Prostate gland (tissue), 2 donors: ENCODE measurements at regions not wholly inside any gene's neighbourhood (a gene's known extent, or its start where the extent isn't known, plus 50 kb on each side); places are given as distances from the start of the nearest gene placed in this dataset.
A peak's percentile ranks its signal among the peaks of the same experiment; 100 is the strongest.

Experiments used
- DNase-seq: peaks from one replicate; pipeline ENCODE4 v3.0.0-alpha.2; 2019; ENCODE audit warnings: low spot score
- H3K27ac ChIP-seq, 2 donors: fragments of 200-600 bp; sonication (generic); 2 replicates each; pipeline ENCODE4 v1.5.1; 2017 to 2019
- H3K27me3 ChIP-seq: fragments of 200-600 bp; sonication (generic); replicated peaks from 2 replicates; pipeline ENCODE4 v1.5.1; 2019; ENCODE audit not compliant: insufficient read depth
- H3K36me3 ChIP-seq, 2 donors: fragments of 200-600 bp; sonication (generic); 1 replicate in 1 of 2; 2 replicates in 1 of 2; pipeline versions ENCODE4 v1.5.1 to v1.8.1; 2017 to 2019
- H3K4me1 ChIP-seq: fragments of 200-600 bp; sonication (generic); replicated peaks from 2 replicates; pipeline ENCODE4 v1.5.1; 2019
- H3K4me3 ChIP-seq, 2 donors: fragments of 200-600 bp; sonication (generic); 2 replicates each; pipeline ENCODE4 v1.5.1; 2017 to 2019
- H3K9me3 ChIP-seq: fragments of 200-600 bp; sonication (generic); 2 replicates; pipeline ENCODE4 v1.5.1; 2017
- POLR2A ChIP-seq: fragments of 450-650 bp; IDR thresholded peaks from one replicate; pipeline ENCODE4 v1.6.1; 2016; ENCODE audit warnings: antibody characterized with exemption, mild to moderate bottlenecking
- POLR2AphosphoS5 ChIP-seq: sonication (generic); formaldehyde crosslinking; IDR thresholded peaks from one replicate; pipeline ENCODE4 v1.6.1; 2017; ENCODE audit warnings: antibody characterized with exemption
- WGBS: methylation state at CpG from one replicate; pipeline ENCODE4 v1.1.5; 2018; 5-methylcytosine and 5-hydroxymethylcytosine counted together
- intact Hi-C: fragments of 100-400 bp; cut with DNase I; formaldehyde crosslinking; loops from one replicate; pipeline ENCODE4 v1.14.2; 2022
- TF ChIP-seq, protein P1 (sequence below), 4 experiments: fragments of 200-600 bp in 2 of 4; fragments of 450-650 bp in 2 of 4; sonication (generic) in 2 of 4; IDR thresholded peaks; 1 replicate in 3 of 4; 2 replicates in 1 of 4; pipeline ENCODE4 v1.5.1; 2016 to 2019; ENCODE audit warnings: antibody characterized with exemption in 4 of 4, mild to moderate bottlenecking in 2 of 4, moderate library complexity in 2 of 4

DNA sequence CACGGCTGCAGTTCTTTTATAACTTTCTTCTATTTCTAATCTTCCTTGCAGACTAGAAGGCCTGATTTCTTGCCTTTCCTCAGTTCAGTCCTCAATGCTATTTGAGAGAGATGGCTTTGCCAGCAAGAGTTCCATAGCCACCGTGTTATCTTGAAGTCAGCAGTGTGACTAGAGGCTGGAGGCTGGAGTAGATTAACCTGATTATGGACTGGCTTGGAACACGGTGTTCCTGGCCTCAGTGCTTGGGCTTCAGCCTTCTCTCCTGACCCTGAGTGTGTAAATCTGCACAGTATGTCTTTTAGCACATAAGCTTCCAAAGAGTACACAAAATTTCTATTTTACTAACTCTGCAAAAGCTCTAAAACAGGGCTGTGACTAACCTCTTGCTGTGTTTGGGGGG is 61.4 kb downstream of the CCDC54 start:
- H3K4me1 ChIP-seq = no peaks in the 10 kb centered on the region
- H3K36me3 ChIP-seq = no peaks in the 10 kb centered on the region
- intact Hi-C loops = loop anchor here (10.0 kb wide), 1 partner anchor 246 kb away; no protein-coding TSS in a partner anchor
- H3K4me3 ChIP-seq = no peak overlapping the region
- TF ChIP-seq, protein P1, sequence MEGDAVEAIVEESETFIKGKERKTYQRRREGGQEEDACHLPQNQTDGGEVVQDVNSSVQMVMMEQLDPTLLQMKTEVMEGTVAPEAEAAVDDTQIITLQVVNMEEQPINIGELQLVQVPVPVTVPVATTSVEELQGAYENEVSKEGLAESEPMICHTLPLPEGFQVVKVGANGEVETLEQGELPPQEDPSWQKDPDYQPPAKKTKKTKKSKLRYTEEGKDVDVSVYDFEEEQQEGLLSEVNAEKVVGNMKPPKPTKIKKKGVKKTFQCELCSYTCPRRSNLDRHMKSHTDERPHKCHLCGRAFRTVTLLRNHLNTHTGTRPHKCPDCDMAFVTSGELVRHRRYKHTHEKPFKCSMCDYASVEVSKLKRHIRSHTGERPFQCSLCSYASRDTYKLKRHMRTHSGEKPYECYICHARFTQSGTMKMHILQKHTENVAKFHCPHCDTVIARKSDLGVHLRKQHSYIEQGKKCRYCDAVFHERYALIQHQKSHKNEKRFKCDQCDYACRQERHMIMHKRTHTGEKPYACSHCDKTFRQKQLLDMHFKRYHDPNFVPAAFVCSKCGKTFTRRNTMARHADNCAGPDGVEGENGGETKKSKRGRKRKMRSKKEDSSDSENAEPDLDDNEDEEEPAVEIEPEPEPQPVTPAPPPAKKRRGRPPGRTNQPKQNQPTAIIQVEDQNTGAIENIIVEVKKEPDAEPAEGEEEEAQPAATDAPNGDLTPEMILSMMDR (IDR thresholded peaks at IDR 0.05) = no peak
- peak; percentile 48 for TF ChIP-seq POLR2AphosphoS5
- WGBS = 35% methylated on average over 3 of the region's 3 CpGs
- H3K9me3 ChIP-seq = no peaks in the 10 kb centered on the region
- H3K27ac ChIP-seq = peak overlapping the region in 1 of 2 donors; percentile 11
- H3K27me3 ChIP-seq = no peaks in the 10 kb centered on the region
- DNase-seq = no peak

DNA sequence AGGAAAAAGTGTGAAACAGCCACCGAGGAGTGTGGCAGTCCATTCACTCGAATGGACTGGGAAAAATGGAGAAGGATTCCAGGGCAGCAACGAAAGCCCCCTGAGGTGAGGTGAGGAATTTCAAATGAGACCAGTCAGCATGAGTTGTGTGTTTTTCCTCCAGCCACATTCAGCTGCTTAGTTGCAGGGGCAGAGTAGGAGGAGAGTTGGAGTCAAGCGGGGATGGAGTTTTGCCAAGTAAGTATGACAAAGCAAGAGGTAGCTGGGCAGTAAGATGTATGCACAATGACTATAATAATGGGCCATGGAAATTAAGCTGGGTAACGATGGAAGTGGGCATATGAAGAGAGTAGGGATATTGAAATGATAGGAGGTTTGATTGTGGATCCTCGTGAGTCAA is 64.4 kb downstream of the CCDC54 start:
- H3K27ac ChIP-seq = no peak overlapping the region
- intact Hi-C loops = no loop called here
- DNase-seq = no peak
- H3K4me3 ChIP-seq = no peak overlapping the region
- no peaks in the 10 kb centered on the region for H3K36me3 ChIP-seq
- no peaks in the 10 kb centered on the region for H3K9me3 ChIP-seq
- H3K4me1 ChIP-seq = no peaks in the 10 kb centered on the region
- WGBS = 90% methylated on average over 6 of the region's 6 CpGs
- TF ChIP-seq POLR2A (no peak), POLR2AphosphoS5 (no peak)
- TF ChIP-seq, protein P1 (IDR thresholded peaks at IDR 0.05) = no peak
- H3K27me3 ChIP-seq = no peaks in the 10 kb centered on the region

DNA sequence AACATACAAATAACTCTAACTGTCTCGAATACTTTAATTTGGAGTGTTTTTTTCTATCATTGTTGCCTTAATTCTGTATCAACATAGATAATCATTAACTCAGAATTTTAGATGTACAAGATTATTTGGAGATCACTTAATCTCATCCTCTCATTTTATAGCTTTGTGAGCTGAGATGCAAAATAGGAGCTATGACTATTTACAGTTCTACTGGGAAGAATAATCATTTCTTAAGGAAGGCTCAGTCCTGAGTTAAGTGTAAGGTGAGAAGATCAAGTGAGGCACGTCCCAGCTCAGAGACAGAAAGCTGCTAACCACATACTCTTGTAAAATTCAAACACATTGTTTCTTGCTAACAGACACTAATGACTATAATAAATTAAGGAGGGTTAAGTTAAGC is 66.2 kb downstream of the CCDC54 start:
- TF ChIP-seq POLR2A (no peak), POLR2AphosphoS5 (no peak)
- TF ChIP-seq, protein P1 (IDR thresholded peaks at IDR 0.05) = no peak
- intact Hi-C loops = no loop called here
- WGBS = 27% methylated on average over 2 of the region's 2 CpGs
- H3K36me3 ChIP-seq = no peaks in the 10 kb centered on the region
- no peak overlapping the region for H3K27ac ChIP-seq
- DNase-seq = no peak
- no peak overlapping the region for H3K4me3 ChIP-seq
- H3K27me3 ChIP-seq = no peaks in the 10 kb centered on the region
- no peaks in the 10 kb centered on the region for H3K9me3 ChIP-seq
- no peaks in the 10 kb centered on the region for H3K4me1 ChIP-seq

DNA sequence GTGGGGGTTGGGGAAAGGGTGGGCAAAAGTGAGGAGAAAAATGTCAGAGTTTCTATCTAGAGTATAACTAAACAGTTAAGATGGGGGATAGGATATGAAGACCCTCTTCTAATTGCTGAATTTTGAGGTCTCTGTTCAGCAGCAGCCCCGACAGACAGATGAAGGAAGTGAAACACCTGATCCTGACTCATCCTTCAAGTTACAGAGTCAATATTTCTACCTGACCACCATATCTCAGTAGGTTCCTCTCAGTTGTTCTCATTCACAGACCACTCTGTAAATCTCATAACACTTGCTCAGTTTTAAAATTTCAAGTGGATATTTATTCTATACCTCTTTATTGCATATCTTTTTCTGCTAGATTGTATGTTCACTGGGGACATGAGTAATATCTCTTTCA is 69.5 kb downstream of the CCDC54 start:
- Histone ChIP-seq H3K36me3 (no peaks in the 10 kb centered on the region), H3K4me3 (no peak overlapping the region), H3K27ac (no peak overlapping the region), H3K9me3 (no peaks in the 10 kb centered on the region), H3K27me3 (no peaks in the 10 kb centered on the region), H3K4me1 (no peaks in the 10 kb centered on the region)
- intact Hi-C loops = no loop called here
- TF ChIP-seq POLR2AphosphoS5 = no peak
- no peak for TF ChIP-seq POLR2A
- TF ChIP-seq, protein P1 (IDR thresholded peaks at IDR 0.05) = no peak
- WGBS = 74% methylated on average over 1 of the region's 1 CpG
- DNase-seq = no peak

DNA sequence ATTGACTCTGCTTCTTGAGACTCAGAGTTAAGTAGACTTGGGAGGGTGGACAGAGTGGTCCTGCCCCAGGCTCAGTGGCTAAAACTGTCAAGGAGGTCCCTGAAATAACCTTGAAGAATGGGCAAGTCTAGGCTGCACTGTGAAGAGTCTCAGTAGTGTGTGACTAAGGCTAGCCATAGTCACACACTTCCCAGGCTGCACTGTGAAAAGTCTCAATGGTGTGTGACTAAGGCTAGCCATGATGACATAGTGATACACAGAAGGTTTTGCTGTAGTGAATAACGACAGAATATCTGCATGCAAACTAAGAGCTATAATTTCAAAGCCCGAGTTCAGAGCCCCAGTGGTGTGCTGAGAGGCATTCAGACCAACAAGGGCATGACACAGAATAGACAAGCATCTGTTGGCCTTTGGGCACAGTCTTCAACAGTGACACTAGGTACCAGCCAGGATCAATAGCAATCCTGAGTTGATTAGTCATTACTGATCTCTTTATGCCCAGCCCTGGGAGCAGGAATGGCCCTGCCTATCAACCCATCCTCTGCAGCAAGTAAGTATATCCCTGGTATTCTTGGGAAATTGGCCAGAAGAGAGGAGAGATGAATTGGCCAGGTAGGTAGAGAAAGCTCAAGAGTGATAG is 72.4 kb upstream of the BBX start:
- Histone ChIP-seq H3K27me3 (no peaks in the 10 kb centered on the region), H3K27ac (no peak overlapping the region), H3K4me3 (no peak overlapping the region), H3K9me3 (no peaks in the 10 kb centered on the region), H3K4me1 (no peaks in the 10 kb centered on the region), H3K36me3 (no peaks in the 10 kb centered on the region)
- TF ChIP-seq, protein P1 (IDR thresholded peaks at IDR 0.05) = no peak
- TF ChIP-seq POLR2AphosphoS5 (no peak), POLR2A (no peak)
- 96% methylated on average over 2 of the region's 2 CpGs for WGBS
- DNase-seq = no peak
- intact Hi-C loops = no loop called here
